Lower leg skin (tissue), 4 donors: ENCODE measurements at regions not wholly inside any gene's neighbourhood (a gene's known extent, or its start where the extent isn't known, plus 50 kb on each side); places are given as distances from the start of the nearest gene placed in this dataset.

Source experiments
- DNase-seq, 2 donors: peaks; one replicate each; pipeline ENCODE4 v3.0.0-alpha.2; 2019; ENCODE audit warnings: low spot score in 2 of 2
- H3K4me3 ChIP-seq: fragments of 200-600 bp; sonication (generic); 2 replicates; pipeline ENCODE4 v1.5.1; 2017; ENCODE audit warnings: mild to moderate bottlenecking, low read depth; ENCODE audit not compliant: poor library complexity, severe bottlenecking
- CTCF ChIP-seq, 3 donors: fragments of 450-650 bp; IDR thresholded peaks; one replicate each; pipeline ENCODE4 v1.5.1; 2016; ENCODE audit warnings: antibody characterized with exemption in 3 of 3, mild to moderate bottlenecking in 3 of 3, moderate library complexity in 2 of 3
- POLR2A ChIP-seq, 2 donors: fragments of 450-650 bp; IDR thresholded peaks; one replicate each; pipeline ENCODE4 v1.6.1; 2016 to 2017; ENCODE audit warnings: antibody characterized with exemption in 2 of 2, mild to moderate bottlenecking in 1 of 2, moderate library complexity in 1 of 2
- WGBS, 2 donors: methylation state at CpG; one replicate each; pipeline ENCODE4 v1.1.5; 2018; 5-methylcytosine and 5-hydroxymethylcytosine counted together
- intact Hi-C: fragments of 100-400 bp; cut with DNase I; formaldehyde crosslinking; loops from one replicate; pipeline ENCODE4 v1.15.0; 2023; ENCODE audit warnings: low total_unique reads

- intact Hi-C loops: loop anchor here (10.0 kb wide), 1 partner anchor 917 kb away; no protein-coding TSS in a partner anchor
- TF ChIP-seq CTCF (IDR thresholded peaks at IDR 0.05): no peak
- no peak for TF ChIP-seq POLR2A (IDR thresholded peaks at IDR 0.05)
- H3K4me3 ChIP-seq: no peak overlapping the region
- WGBS, 2 donors: 97 to 100% methylated on average over 1 of the region's 1 CpG
- DNase-seq: no peak
These were observed 264.3 kb downstream of the RPS24 start for GRCh38 chr10:78297997-78298396.

- no peak overlapping the region for H3K4me3 ChIP-seq
- WGBS, 2 donors: 95 to 97% methylated on average over 7 of the region's 7 CpGs
- intact Hi-C loops: loop anchor here (10.0 kb wide), 1 partner anchor 916 kb away; no protein-coding TSS in a partner anchor
- TF ChIP-seq CTCF (IDR thresholded peaks at IDR 0.05): no peak
- no peak for TF ChIP-seq POLR2A (IDR thresholded peaks at IDR 0.05)
- peak in 1 of 2 donors; percentile 53 for DNase-seq
These were observed 265.2 kb downstream of the RPS24 start for GRCh38 chr10:78298835-78299234.

GRCh38 chr10:78299851-78300468 is 266.3 kb downstream of the RPS24 start:
- intact Hi-C loops: loop anchor here (10.0 kb wide), 1 partner anchor 915 kb away; no protein-coding TSS in a partner anchor
- DNase-seq: peak in 1 of 2 donors; percentile 81
- WGBS, 2 donors: 74 to 81% methylated on average over 9 of the region's 9 CpGs
- no peak overlapping the region for H3K4me3 ChIP-seq
- no peak for TF ChIP-seq POLR2A (IDR thresholded peaks at IDR 0.05)
- TF ChIP-seq CTCF (IDR thresholded peaks at IDR 0.05): no peak

GRCh38 chr10:78300526-78300925 is 266.9 kb downstream of the RPS24 start:
- no peak for TF ChIP-seq POLR2A (IDR thresholded peaks at IDR 0.05)
- TF ChIP-seq CTCF (IDR thresholded peaks at IDR 0.05): no peak
- intact Hi-C loops: no loop called here
- DNase-seq: peak in 1 of 2 donors; percentile 56
- H3K4me3 ChIP-seq: no peak overlapping the region
- 92 to 97% methylated on average over 2 of the region's 2 CpGs for WGBS, 2 donors

- DNase-seq: peak in 1 of 2 donors; percentile 76
These were observed 267.8 kb downstream of the RPS24 start for GRCh38 chr10:78301481-78301880.

More at GRCh38 chr10:78301481-78301880, 267.8 kb downstream of the RPS24 start:
- 84 to 89% methylated on average over 10 of the region's 10 CpGs for WGBS, 2 donors
- TF ChIP-seq CTCF (IDR thresholded peaks at IDR 0.05): no peak
- no peak for TF ChIP-seq POLR2A (IDR thresholded peaks at IDR 0.05)
- no peak overlapping the region for H3K4me3 ChIP-seq
- intact Hi-C loops: no loop called here
